GM13977 (cell line): ENCODE measurements at regions not wholly inside any gene's neighbourhood (a gene's known extent, or its start where the extent isn't known, plus 50 kb on each side); places are given as distances from the start of the nearest gene placed in this dataset.
"Not testable (repeated sequence)": the region's sequence is repeated elsewhere in the genome, so short reads cannot be mapped to it uniquely, and the experiment has no call there.

Source experiments
- DNase-seq: peaks from one replicate; pipeline ENCODE4 v3.0.0; 2012; ENCODE audit warnings: low spot score
- in situ Hi-C: fragments of 300-500 bp; cut with MboI; formaldehyde crosslinking; loops from one replicate; pipeline ENCODE4 v1.12.0; 2022; ENCODE audit warnings: low sequenced_read_pairs, low pct_unique_long_range_greater_than_20kb, mixed read lengths, inconsistent platforms; ENCODE audit not compliant: unreplicated experiment
- TF ChIP-seq, protein P1 (sequence below): IDR thresholded peaks from 2 replicates; pipeline ENCODE4 v1.5.1; 2012; ENCODE audit warnings: mild to moderate bottlenecking, control low read depth; ENCODE audit not compliant: insufficient read depth; ENCODE audit errors: extremely low read depth, missing control alignments

DNA sequence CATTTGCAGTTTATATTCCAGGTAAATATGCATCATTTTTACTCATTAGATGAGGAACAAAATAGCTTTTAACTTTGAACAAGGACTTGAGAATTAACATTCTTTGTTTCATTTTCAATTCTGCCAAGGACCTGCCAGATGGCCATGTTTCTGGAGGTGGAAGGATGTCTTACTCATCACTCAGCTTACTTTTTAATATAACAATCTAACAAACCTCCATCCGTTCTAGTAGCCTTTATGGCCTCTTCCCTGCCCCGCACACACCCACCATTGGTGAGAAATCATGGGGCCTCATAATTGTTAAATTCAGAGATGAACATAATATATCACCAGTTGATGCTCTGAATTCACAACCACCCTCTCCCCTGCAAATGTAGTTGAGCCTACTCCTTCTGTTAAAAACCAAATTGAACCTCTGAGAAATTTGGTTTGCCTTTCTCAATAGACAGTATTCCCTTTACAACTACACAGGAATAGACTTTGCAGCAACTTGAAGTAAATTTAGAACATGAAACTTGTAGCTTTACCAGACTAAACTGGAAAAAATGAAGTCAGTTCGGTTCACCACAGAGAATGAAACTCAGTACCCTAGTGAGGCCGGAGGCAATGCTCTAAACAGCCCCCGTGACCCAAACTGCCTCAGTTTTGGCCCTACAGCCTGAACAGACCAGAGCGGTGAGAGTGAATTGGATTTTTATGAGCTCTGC, 50.1 kb upstream of the ACSL4 start:
- peak; percentile 24 for DNase-seq
- in situ Hi-C loops: no loop called here

GRCh38 chrX:109783701-109784079, 50.6 kb upstream of the ACSL4 start:
- DNase-seq: no peak
- in situ Hi-C loops: no loop called here
- TF ChIP-seq, protein P1, sequence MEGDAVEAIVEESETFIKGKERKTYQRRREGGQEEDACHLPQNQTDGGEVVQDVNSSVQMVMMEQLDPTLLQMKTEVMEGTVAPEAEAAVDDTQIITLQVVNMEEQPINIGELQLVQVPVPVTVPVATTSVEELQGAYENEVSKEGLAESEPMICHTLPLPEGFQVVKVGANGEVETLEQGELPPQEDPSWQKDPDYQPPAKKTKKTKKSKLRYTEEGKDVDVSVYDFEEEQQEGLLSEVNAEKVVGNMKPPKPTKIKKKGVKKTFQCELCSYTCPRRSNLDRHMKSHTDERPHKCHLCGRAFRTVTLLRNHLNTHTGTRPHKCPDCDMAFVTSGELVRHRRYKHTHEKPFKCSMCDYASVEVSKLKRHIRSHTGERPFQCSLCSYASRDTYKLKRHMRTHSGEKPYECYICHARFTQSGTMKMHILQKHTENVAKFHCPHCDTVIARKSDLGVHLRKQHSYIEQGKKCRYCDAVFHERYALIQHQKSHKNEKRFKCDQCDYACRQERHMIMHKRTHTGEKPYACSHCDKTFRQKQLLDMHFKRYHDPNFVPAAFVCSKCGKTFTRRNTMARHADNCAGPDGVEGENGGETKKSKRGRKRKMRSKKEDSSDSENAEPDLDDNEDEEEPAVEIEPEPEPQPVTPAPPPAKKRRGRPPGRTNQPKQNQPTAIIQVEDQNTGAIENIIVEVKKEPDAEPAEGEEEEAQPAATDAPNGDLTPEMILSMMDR: no peak

More for the DNA sequence above, 50.1 kb upstream of the ACSL4 start:
- TF ChIP-seq, protein P1: no peak

DNA sequence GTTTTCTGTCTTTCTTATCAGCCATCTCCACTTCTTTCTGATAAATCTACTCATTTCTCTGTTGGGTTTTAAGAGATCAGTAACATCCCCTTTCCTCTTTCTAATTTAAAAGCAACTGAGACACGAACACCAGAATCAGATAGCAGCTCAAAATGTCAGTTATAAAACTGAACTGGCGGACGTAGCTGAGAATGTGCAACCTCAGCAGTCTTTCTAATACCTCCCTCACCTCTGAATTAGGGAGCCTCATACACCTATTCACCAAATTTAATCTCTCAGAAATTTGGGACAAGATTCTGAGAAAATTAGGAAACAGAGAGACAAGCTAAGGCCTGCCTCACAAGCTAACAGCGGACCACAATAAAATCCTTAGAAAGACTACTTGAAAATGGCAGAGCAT, 52.0 kb upstream of the ACSL4 start:
- in situ Hi-C loops: no loop called here
- TF ChIP-seq, protein P1: no peak
- no peak for DNase-seq

GRCh38 chrX:109790511-109790910, 57.5 kb upstream of the ACSL4 start:
- in situ Hi-C loops, DNase-seq: not testable (repeated sequence)

DNA sequence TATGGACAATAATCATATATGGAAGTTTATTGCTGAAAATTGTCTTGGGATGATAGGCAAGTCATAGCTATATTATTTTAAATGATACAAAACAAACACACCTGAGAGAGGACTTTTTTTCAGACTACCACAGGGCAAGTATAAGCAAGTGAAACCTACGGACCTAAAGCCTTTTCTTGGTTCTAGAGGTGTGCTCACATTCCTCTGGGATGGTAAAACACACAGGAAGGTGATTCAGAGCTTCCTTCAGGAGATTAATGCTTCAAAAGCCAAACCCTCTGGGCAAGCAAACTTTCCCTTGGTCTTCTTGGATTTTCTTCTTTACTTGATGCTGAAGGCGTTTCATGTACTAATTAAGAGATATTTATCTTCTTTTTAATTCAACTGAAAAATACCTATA, 60.1 kb upstream of the ACSL4 start:
- in situ Hi-C loops: no loop called here
- DNase-seq: no peak
- TF ChIP-seq, protein P1: no peak

GRCh38 chrX:109795682-109796081, 62.6 kb upstream of the ACSL4 start:
- in situ Hi-C loops: no loop called here
- DNase-seq: no peak
- TF ChIP-seq, protein P1: no peak

DNA sequence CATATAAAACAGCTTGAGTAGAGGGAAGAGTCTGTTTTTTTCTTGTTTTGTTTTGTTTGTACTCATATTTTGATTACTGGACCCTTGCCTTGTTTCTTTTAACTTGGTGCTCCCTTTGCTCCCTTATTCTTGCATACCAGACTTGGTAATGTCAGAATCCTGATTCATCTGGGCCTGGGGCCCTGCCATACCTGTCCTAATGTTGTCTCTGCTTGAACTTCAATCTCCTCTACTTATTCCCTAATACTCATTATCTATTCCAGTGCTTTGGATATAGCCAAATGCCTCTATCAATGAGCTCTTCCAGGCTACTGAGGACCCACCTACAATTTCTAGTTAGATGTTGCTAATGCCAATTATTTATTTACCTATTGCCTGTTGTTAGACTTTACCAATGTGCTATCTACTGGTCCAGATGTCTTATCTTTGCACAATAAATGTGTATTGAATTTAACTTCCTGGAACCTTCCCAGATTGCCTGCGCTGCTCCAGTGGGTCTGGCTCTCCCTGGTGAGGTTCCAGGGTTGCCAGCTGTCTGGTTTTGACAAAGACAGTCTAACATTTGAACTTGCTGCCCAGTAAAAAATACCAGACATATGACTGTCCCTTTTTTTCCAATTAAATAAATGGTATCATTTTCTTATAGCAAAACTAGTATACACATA, 64.4 kb upstream of the ACSL4 start:
- DNase-seq: no peak
- TF ChIP-seq, protein P1: no peak
- in situ Hi-C loops: no loop called here
